ENCODE measurements at regions not wholly inside any gene's neighbourhood (a gene's known extent, or its start where the extent isn't known, plus 50 kb on each side); places are given as distances from the start of the nearest gene placed in this dataset.

DNA sequence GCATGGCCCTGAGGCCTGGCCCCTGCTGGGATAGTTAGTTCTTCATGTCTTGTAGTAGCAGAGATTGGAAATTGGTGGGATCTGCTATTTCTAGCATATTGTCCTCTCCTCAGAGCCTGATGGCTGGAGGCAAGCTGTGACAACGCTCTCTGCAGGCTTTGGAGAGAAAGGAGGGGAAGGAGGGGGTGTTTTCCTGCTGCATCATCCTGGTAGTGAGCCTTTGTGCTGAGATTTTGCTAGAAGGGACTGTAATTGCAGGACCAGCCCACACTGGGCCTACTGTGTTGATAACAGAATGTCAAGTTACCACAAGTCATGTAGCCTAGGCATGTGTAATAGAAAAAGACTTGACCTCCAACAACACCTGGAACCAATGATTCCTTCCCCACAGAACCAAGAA, 351.0 kb downstream of the SIPA1L2 start:
- no peak for DNase-seq (ENCODE audit: low spot score)

DNA sequence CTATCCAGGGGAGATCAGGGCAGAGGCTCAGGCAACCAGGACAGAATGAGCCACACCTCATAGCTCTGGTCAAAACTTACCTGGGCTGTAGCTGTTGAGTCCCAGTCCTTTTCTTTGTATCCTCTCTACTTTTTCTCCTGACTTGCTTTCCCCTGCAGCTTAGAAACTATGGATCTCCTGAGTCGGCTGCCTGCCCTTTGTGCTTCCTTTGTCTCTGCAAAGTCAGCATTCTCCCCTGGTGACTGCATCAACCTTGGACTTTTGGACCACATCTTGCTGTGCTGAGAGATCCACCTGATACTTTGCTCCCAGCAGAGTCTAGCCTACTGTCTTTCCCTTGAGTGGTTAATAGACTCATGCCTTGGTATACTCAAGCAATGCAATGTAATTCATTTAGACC, 353.3 kb downstream of the SIPA1L2 start:
- no peak for DNase-seq (ENCODE audit: low spot score)

DNA sequence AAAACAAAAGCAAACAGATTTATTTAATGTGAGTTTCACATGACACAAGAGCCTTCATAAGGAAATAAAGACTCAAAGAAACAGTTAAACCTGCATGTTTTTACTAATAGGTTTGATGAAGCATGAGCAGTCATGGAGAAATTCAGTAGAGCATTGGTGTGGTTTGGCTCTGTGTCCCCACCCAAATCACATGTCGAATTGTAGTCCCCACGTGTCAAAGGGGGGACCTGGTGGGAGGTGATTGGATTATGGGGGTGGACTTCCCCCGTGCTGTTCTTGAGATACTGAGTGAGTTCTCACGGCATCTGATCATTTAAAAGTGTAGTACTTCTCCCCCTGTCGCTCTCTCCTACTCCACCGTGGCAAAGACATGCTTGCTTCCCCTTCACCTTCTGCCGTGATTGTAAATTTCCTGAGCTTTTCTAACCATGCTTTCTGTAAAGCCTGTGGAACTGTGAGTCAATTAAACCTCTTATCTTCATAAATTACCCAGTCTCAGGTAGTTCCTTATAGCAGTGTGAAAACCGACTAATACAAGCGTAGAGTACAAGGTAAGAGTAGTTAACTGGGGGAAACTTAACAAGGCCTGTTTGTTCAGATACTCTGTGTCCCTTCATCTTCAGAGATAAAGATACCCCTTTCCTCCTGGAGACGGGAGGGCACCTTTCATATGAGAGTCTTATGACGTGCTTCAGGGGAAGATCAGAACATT, 354.8 kb downstream of the SIPA1L2 start:
- DNase-seq (ENCODE audit: low spot score): no peak

DNA sequence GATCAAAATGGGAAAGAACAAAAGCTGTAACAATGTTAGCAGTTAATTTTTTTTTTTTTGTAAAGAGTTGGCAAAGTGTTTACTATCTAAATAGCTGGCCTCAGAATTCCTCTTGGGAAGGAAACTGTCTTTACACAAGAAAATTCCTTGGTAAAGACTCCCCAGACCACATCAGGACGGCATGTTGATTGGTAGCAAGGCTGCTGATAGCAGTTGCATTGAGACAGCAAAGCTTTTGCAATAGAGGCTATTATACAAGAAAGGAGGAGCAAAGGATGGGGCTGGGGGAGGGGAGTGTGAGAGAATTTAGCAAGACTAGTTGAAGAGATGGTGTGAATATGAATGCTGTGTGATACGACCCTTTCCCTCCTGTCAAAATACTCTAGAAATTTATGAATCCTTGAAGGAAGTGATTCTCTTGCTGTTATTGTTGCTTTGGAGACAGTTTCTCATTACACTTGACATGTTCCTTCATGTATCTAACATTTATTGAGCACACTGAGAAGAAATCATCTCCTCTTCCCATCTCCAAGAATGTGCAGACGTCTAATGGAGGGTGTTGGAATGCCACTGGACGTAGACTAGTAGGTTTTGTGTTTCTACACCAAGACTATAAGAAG, 355.6 kb downstream of the SIPA1L2 start:
- DNase-seq (ENCODE audit: low spot score): no peak

DNA sequence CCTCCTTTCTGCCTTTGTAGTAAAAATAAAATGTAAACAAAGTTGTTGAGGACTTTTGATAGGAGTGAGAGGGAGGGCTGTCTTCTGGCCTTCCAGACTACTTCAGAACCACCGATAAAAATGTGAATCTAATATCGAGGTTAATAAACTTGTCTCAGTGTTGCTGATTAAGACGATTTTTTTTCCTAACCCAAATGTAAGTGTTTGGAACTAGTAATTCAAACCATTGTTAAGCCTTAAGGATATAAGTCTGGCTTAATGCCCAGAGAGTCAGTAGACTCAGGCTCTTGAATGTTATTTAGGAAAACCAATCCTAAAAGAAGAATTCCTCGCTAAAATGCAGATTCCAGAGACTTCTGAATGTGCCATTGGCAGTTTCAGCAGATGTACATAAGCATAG, 356.9 kb downstream of the SIPA1L2 start:
- DNase-seq (ENCODE audit: low spot score): no peak

DNA sequence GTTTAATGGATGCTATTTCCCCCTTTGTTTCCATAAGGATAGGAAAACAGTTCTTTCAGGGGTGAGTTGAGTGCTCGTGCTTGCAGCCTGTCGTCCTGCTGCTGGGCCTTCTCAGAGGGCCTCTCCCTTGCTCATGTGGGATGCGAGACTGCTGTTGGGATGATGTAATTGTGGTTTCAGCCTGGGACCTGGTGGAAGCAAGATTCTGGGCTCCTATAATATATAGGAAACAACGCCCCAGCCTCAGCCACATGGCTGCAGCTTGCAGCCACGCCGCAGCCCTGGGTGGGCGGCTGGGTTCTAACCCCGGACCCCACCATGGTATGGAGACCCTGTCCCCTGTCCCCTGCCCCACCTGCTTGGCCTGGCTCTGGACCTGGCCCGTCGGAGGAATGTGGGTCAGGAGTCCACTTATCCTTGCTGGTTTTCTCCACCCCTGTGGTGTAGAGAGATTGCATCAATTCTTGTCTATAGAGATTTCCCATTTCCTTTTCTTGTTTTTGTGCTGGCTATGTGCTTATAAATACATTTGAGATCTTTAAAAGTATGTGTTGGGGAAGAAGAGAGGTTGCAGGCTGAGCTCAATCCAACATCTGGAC, 357.8 kb downstream of the SIPA1L2 start:
- DNase-seq (ENCODE audit: low spot score): no peak

DNA sequence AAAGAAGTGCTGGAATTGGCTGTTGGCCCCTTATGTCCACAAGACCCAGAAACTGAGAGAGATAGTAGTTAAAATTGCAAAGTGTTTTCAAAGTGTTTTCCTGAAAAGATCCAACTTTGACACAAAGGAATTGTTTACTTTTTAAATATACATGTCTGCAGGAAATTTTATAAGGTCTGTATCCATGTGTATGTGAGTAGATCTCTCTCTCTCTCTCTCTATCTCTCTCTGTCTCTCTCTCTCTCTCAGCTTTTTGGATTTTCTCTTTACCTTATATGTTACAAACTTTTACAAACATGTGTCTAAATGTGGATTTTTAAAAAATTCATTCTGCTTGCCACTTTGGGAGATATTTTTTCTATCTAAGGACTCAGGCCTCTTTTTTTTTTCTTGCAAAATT, 358.6 kb downstream of the SIPA1L2 start:
- DNase-seq (ENCODE audit: low spot score): no peak

DNA sequence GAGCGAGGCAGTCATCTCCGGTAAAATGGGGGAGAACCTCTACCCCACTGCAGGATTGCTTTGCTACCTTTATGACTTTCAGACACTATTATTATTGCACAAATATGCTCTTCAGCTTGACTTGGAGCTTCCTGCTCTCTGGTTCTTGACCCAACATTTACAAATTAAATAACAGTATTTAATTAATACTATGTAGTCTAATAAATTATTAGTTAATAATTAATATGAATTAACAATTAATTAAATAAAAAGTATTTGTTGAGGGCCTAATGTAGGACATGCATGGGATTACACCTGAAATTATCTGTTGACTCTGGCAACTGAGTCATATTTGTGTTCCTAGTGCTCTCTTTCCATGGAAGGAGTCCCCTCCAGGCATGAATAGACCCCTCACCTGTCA, 359.9 kb downstream of the SIPA1L2 start:
- DNase-seq (ENCODE audit: low spot score): no peak

DNA sequence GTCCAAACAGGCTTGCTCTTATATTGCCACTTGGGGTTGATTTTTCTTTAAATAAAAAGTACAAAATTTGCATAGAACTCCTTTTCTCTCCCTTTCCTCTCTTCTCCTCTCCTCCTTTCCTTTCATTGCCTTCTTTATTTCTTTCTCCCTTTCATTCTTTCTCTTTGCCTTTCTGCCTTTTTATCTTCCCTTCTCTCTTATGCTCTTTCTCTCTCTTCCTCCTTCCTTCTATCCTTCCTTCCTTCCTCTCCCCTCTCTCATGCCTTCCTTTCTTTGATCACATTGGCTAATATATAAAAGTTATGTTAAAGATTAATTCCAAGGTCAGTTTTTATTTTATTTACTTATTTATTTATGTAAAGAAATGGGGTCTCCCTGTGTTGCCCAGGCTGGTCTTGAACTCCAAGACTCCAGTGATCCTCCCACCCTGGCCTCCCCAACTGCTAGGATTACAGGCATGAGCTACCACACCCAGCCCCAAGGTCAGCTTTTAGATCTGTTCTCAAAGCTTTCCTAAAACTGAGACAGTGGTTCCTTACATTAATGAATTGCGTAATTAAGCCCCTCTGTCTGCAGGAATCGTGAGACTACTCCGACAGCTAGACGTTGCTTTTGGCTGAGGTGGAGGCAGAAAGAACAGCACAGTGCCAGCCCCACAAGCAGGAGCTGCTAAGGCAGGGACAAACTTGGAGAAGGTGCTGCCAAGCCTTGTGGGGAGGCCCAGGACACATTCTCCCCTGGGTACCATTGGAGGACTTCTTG, 361.9 kb downstream of the SIPA1L2 start:
- DNase-seq (ENCODE audit: low spot score): no peak

DNA sequence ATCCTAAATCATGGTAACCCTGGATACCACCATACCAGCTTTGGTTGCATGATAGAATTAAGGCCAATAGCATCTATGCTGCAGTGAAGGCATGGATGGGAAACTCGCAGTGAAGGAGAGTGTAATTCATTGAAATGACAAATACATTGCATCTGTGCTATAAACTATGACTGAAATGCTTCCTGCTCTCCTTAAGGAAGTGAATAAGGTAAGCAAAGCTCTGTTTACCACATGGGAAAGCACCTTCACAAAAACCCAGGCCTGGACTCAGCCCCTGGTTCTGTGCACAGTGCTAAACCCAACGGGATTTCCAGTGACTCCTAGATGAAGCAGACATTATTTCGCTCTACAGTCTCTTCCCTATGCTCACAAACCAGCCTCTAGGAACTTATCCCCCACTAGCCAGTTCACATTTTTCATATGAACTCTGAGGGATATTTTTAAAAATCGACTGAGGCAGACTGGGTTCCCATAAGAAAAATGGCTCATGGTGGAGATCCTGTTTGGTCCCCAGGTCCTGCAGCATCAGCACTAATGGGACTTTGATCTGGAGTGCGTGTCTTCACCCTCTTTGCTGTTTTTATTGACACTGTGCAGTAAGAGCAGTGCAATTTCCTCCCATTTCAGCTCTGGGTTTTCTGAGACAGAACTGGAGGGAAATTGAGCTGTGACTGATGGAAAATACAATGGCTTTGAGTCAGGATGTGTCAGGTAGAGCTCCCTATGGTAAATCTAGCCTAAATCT, 362.7 kb downstream of the SIPA1L2 start:
- no peak for DNase-seq (ENCODE audit: low spot score)

DNA sequence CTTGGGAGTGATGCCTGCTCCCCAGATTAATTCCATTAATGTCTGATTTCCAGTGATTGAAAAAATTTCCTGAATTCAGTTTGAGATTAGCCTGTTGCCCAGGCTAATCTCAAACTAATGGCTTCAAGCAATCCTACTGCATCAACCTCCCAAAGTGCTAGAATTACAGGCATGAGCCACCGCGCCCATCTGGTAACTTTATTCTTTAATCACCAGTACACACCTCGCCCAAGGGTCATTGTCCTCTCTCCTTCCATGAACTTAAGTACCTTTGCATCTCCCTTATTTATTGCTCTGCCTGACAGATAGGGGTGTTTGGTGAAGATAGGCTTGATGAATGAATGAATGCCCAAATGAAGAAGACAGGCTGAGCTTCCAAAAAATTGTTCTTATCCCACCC, 366.5 kb downstream of the SIPA1L2 start:
- DNase-seq (ENCODE audit: low spot score): no peak

DNA sequence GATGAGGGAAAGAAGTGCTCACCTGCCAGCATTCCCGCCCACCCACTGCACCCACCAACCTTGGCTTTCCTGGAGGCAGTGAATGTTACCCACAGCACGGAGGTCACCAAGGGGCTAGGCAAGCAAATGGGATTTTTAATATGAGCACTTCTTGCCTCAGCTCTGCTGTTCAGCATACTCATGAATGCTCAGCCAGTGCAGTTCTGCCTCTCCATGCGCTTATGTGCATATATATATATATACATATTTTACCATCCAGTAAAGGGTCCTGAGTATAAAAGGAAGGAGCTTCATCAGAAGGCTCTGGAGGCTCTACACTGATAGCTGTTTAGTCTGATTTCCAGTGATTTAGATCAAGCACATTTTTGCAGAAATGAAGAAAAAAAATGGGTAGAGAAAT, 366.9 kb downstream of the SIPA1L2 start:
- no peak for DNase-seq (ENCODE audit: low spot score)

DNA sequence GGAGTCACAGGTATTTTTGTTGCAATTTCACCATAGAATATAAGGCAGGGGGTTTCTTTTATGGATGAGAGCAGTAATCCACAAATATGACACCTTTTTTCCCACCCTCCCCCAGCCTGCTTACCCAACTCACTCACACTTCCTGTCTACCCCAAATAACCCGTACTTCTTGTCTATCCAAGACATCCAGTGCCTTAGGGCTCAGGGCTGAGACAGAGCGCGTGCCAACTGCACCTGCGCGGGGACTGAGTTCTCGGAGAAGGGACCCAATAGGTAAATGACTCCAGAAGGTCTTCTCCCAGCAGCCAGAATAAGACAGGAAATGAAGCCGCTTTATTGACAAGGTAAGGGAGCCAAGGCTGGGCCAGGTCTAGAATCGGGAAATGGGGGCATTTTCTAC, 369.1 kb downstream of the SIPA1L2 start:
- DNase-seq (ENCODE audit: low spot score): no peak

DNA sequence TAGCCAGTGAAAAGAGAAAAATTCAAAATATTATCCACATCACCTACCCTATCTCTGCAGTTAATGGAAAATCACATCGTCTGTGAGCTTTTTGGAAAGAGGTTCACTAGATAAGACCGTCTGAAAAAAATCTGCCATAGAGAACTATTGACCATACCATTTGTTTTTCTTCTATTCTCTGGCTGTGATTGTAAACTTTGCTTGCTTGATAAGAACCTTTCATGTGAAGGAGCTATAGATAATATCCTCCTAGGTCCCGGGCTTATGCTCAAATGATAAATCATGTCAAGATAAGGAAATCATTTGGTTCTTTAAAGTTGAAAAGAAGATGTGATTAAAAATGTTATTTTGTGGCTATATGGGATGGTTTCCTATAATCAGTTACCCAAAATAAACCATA, 369.9 kb downstream of the SIPA1L2 start:
- no peak for DNase-seq (ENCODE audit: low spot score)

DNA sequence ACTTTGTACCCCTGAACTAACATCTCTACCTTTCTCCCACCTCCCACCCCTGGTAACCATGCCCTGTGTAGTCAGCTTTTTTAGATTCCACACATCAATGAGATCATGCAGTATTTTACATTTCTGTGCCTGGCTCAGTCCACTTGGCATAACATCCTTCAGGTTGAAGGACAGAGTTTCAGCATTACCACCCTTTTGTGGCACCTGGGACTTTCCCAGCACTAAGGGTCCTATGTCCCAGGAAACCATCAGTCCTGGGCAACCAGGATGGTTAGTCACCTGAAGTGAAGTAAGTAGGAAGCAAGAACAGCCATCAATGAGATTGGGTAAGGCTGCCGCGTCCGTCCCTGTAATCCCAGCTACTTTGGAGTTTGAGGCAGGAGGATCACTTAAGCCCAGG, 370.6 kb downstream of the SIPA1L2 start:
- DNase-seq (ENCODE audit: low spot score): no peak

DNA sequence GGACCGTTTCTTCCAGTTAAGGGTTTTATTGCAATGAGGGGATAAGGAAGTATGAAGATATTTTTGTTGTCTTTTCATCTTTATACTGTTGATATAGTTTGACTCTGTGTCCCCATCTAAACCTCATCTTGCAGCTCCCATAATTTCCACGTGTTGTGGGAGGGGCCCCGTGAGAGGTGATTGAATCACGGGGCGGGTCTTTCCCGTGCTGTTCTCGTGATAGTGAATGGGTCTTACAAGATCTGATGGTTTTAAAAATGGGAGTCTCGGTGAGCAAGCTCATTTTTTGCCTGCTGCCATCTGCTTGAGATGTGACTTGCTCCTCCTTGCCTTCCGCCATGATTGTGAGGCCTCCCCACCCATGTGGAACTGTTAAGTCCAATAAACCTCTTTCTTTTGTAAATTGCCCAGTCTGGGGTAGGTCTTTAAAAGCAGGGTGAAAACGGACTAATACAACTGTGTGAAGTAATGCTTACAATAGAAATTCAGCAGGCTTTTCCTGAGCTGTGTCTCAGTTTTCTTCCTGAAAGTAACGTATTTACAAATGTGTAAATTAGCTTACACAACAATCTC, 377.3 kb downstream of the SIPA1L2 start:
- DNase-seq (ENCODE audit: low spot score): no peak

DNA sequence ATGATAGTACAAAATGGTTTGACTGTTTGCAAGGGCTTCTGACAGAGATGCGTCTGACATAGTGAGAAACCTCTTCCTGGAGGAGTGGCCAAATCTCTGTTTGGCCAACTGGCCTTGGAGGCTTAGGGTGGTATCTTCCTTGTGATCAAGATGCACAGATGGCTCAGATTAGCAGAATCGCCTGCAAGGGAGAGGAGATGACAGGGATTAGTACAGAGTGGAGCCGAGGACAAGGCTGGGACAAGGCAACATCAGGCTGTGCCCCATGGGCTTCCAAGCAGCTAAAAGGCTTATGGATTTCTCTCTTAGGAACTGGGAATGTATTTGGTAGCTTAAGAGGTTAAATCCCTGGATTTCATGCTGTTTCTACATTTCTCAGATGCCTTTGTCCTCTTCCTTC, 379.1 kb downstream of the SIPA1L2 start:
- no peak for DNase-seq (ENCODE audit: low spot score)

DNA sequence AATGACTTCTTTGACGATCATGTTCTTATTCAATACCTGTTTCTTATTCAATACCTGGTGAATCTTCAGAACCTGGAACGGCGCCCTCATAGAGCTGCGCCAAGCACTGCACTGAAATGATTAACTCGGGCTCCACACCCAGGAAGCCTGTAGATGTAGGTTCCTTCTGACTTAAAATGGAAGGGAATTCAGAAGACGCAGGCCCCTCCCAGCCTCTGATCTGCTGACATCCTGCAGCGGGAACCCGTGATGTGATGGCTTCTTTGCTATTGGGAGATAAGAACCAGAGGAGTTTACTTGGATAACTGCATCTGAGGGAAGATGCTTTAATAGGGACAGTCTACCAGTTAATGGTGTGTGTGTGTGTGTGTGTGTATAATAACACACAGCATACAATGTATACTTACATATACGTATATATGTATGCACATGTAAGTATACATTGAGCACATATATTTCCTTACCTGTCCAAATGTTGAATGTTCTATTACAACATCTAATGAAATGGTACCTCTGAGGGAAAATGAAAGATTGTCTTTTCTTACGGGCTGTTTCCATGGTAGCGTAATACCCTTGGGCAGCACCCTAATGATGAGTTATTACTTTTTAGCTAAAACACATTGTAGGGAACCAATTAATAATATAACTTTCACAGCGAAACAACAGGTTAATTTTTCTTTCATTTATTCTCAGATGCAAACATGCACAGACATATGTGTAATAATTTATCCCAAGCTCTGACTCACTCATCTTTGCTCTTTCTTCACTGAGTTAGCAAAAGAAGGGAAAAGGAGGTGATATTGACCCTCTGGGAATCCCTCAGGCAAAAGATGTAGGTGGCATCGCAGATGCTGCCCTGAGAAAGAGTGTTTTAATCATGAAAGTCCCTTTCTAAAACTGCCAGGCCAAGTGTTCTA, 379.8 kb downstream of the SIPA1L2 start:
- DNase-seq (ENCODE audit: low spot score): no peak

DNA sequence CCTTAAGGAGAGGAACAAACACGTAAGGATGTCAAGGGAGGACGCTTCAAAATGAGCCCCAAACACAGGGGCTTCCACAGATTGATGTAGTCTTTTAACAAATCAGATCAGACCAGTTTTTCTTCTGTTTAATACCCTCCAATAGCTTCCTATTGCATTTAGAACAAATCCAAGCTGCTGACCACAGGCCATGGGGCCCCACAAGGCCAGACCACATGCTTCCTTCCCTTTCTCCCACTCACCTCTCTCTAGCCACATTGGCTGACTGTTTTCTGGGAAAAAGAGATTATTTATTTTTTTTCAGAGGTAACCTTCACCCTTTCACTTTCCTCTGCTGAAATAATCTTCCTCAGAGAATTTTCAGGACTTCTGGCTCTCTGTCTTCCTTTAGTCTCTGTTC, 380.6 kb downstream of the SIPA1L2 start:
- no peak for DNase-seq (ENCODE audit: low spot score)

DNA sequence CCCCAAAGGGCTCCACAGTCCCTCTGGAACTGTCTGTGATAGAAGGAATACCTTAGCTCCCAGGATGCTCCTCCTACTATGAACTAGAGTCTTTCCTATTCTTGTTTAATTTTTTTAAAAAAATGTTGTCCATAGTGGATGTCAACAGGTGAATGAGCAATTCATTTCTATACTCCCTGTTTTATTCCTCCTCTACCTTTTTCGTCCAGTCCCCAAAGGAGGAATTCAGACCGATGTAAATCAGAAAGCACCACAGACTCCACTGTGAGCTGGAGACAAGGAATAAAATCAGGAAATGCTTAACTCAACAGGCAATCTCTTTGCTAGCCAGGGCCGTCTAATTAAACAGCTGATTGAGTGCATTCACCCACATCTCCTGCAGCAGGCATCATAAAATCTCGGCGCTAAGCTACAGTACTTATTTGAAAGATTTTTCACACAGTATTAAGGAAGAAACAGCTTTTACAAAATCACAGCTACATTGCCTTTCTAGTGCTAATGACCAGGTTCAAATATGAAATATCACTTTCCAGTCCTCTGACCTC, 381.6 kb downstream of the SIPA1L2 start:
- DNase-seq (ENCODE audit: low spot score): no peak

DNA sequence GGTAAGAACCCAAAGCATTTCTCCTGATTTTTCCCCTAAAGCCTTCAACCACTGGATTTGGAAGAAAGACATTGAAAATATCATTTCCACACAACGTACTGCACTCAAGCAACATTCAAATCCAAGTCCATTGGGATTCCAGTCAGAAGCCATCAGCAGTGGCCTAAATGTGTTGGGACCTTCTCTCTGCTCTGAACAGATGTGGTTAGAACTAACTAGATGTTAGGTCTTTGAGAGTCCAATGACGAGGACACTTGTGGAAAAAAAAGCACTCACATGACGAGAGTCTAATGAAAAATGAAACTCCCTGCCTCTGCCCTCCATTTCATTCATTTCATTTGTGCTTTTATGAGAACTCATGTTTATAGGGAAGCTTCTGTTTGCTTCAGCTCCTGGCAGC, 382.3 kb downstream of the SIPA1L2 start:
- no peak for DNase-seq (ENCODE audit: low spot score)

All from putamen (tissue), 1 donor.